Heart left ventricle (tissue), 16 donors: ENCODE measurements at regions not wholly inside any gene's neighbourhood (a gene's known extent, or its start where the extent isn't known, plus 50 kb on each side); places are given as distances from the start of the nearest gene placed in this dataset.

ENCODE experiments used
- ATAC-seq, 4 donors: fragments of 200-7000 bp; cut with Tn5 transposase; one replicate each; pipeline ENCODE4 v1.9.1; 2020 to 2022; ENCODE audit warnings: moderate library complexity in 4 of 4, mild to moderate bottlenecking in 3 of 4, moderate number of reproducible peaks in 1 of 4
- DNase-seq, 5 donors: peaks; one replicate each; pipeline ENCODE4 v3.0.0-alpha.2; 2020
- H3K27ac ChIP-seq, 12 donors: fragments of 200-600 bp; sonication (generic) in 4 of 12; one replicate each; pipeline versions ENCODE4 v1.5.0 to v1.8.0; 2016 to 2022; ENCODE audit warnings: mild to moderate bottlenecking in 2 of 12
- H3K27me3 ChIP-seq, 9 donors: fragments of 200-600 bp; sonication (generic) in 2 of 9; one replicate each; pipeline versions ENCODE4 v1.5.1 to v1.8.0; 2016 to 2022; ENCODE audit warnings: mild to moderate bottlenecking in 3 of 9
- H3K36me3 ChIP-seq, 9 donors: fragments of 200-600 bp; sonication (generic) in 2 of 9; one replicate each; pipeline versions ENCODE4 v1.5.0 to v1.8.0; 2018 to 2022; ENCODE audit warnings: mild to moderate bottlenecking in 2 of 9
- H3K4me1 ChIP-seq, 12 donors: fragments of 200-600 bp; sonication (generic) in 4 of 12; one replicate each; pipeline versions ENCODE4 v1.5.0 to v1.8.0; 2016 to 2022; ENCODE audit warnings: mild to moderate bottlenecking in 3 of 12
- H3K4me3 ChIP-seq, 12 donors: fragments of 200-600 bp; sonication (generic) in 4 of 12; one replicate each; pipeline versions ENCODE4 v1.5.0 to v1.8.0; 2017 to 2022; ENCODE audit warnings: mild to moderate bottlenecking in 9 of 12, moderate library complexity in 4 of 12
- H3K9me3 ChIP-seq, 12 donors: fragments of 200-600 bp; sonication (generic) in 4 of 12; one replicate each; pipeline versions ENCODE4 v1.5.0 to v1.8.0; 2016 to 2022; ENCODE audit warnings: mild to moderate bottlenecking in 1 of 12
- CTCF ChIP-seq, 12 donors: fragments of 200-600 bp; sonication (generic) in 4 of 12; IDR thresholded peaks; one replicate each; pipeline versions ENCODE4 v1.5.0 to v1.8.0; 2018 to 2022; ENCODE audit warnings: antibody characterized with exemption in 12 of 12, mild to moderate bottlenecking in 5 of 12
- POLR2A ChIP-seq, 2 donors: fragments of 450-650 bp; IDR thresholded peaks; one replicate each; pipeline ENCODE4 v1.6.1; 2017; ENCODE audit warnings: antibody characterized with exemption in 2 of 2, mild to moderate bottlenecking in 2 of 2, moderate library complexity in 2 of 2
- WGBS, 4 donors: extraction: QIAGEN DNeasy Blood & Tissue Kit in 2 of 4; methylation state at CpG; one replicate each; pipeline versions ENCODE4 v1.1.5 to v1.1.7; 2013 to 2018; 5-methylcytosine and 5-hydroxymethylcytosine counted together
- intact Hi-C, 10 donors: fragments of 100-400 bp; cut with DNase I; formaldehyde crosslinking; loops; one replicate each; pipeline versions ENCODE4 v1.11.1 to v1.14.2; 2022
- donor health status: ischemic (EF 13 %, LVEDD 7.1; RV severe dilation, severe dysfunction).
- donor health status: healthy with polysubstance abuse.
- donor health status: DM: no; HTN: yes; CAD: no.
- donor health status: DM: no; HTN: no; CAD: no.
- donor health status: ischemic (EF 25% LVEDD 6.9; RV normal size, moderate dysfunction).
- donor health status: ischemic (EF 25% LVEDD 5.7; RV mildly dilated, moderate dysfunction).
- donor health status: healthy.
- donor health status: DM: yes; HTN: yes; CAD: no.
- donor health status: ischemic (EF 35%, LVEDD 5.7; RV mildly dilated, moderate dysfunction).
- donor health status: nonischemic (EF 11% LVEDD 7.7; RV severe dilation, severe dysfunction).
- donor health status: DM: yes; HTN: yes; CAD: no.
- donor health status: PGD.
- donor health status: ischemic (EF 29% LVEDD 5.4; RV normal size, mild dysfunction).
- donor health status: nonischemic (EF 23%, LVEDD 6.1; RV moderate dilation, normal function).

DNA sequence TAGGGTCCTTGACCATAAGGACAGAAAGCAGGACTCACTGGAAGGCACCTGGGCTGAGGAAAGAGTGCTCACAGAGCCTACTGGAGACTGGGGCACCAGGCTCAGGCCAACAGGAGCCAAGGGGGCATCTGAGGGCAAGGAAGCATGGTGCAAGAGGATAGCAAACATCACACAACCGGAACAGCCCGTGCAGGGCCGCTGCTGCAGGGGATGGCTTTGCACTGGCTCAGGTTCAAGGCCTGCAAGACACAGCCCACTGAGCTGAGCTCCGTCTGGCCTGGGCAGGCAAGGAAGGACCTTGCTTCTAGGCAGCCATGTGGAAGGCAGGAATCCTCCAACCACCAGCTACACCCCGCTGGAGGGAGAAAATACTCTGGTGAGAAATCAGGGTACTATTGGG is 59.8 kb upstream of the KIF26B start:
- no peak for DNase-seq

DNA sequence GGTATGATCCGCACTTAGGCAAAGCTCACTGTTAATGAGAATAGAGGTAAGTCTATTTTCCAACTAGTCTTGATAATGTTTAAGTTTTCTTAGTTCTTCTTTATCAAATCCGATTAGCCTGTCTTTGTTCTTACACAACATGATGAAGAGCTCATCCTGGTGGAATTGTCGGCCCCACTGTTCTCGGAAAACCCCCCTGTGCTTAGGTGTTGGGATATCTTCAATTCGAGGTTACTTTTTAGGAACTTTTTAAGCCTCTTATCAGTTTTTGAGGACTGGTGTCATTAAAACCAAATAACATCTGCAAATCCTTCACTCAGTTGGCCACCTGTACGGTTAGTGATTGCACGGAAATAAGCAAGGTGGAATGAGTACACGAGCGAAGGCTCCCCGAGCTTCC is 60.7 kb upstream of the KIF26B start:
- 92 to 94% (median 93%) methylated on average over 10 of the region's 10 CpGs for WGBS, 4 donors
- H3K4me1 ChIP-seq = peaks cover 0 to 3% (median 0%) of the 10 kb centered on the region in 12 donors
- DNase-seq (no peak), ATAC-seq (no peak)
- H3K27ac ChIP-seq = no peak overlapping the region
- intact Hi-C loops = no loop called here
- TF ChIP-seq POLR2A (IDR thresholded peaks at IDR 0.05) (no peak), CTCF (IDR thresholded peaks at IDR 0.05) (no peak)
- no peak overlapping the region for H3K4me3 ChIP-seq
- H3K36me3 ChIP-seq = peaks cover 0 to 13% (median 0%) of the 10 kb centered on the region in 9 donors
- H3K9me3 ChIP-seq = no peaks in the 10 kb centered on the region
- no peaks in the 10 kb centered on the region for H3K27me3 ChIP-seq

More for the DNA sequence above, 59.8 kb upstream of the KIF26B start:
- Histone ChIP-seq H3K36me3 (peaks cover 0 to 13% (median 0%) of the 10 kb centered on the region in 9 donors), H3K27ac (no peak overlapping the region), H3K9me3 (no peaks in the 10 kb centered on the region), H3K4me3 (no peak overlapping the region), H3K4me1 (peaks cover 0 to 3% (median 0%) of the 10 kb centered on the region in 12 donors), H3K27me3 (no peaks in the 10 kb centered on the region)
- no peak for TF ChIP-seq POLR2A (IDR thresholded peaks at IDR 0.05)
- no peak for TF ChIP-seq CTCF (IDR thresholded peaks at IDR 0.05)
- ATAC-seq = no peak
- WGBS, 4 donors = 85 to 92% (median 89%) methylated on average over 5 of the region's 5 CpGs
- intact Hi-C loops = no loop called here

- intact Hi-C loops = no loop called here
- DNase-seq (no peak), ATAC-seq (no peak)
- peaks cover 0 to 3% (median 0%) of the 10 kb centered on the region in 12 donors for H3K4me1 ChIP-seq
- H3K4me3 ChIP-seq = no peak overlapping the region
- no peaks in the 10 kb centered on the region for H3K9me3 ChIP-seq
- WGBS, 4 donors = 92 to 94% (median 93%) methylated on average over 5 of the region's 5 CpGs
- H3K27me3 ChIP-seq = no peaks in the 10 kb centered on the region
- peaks cover 0 to 13% (median 0%) of the 10 kb centered on the region in 9 donors for H3K36me3 ChIP-seq
- no peak overlapping the region for H3K27ac ChIP-seq
- TF ChIP-seq POLR2A (IDR thresholded peaks at IDR 0.05) (no peak), CTCF (IDR thresholded peaks at IDR 0.05) (no peak)
Observed at GRCh38 chr1:245092638-245092976, 62.2 kb upstream of the KIF26B start.

- peak in 2 of 5 donors; percentile 14 to 34 for DNase-seq
Observed at GRCh38 chr1:245091818-245092637, 62.8 kb upstream of the KIF26B start.

More at GRCh38 chr1:245091818-245092637, 62.8 kb upstream of the KIF26B start:
- Histone ChIP-seq H3K36me3 (peaks cover 0 to 14% (median 0%) of the 10 kb centered on the region in 9 donors), H3K4me1 (peaks cover 0 to 3% (median 0%) of the 10 kb centered on the region in 12 donors), H3K4me3 (no peak overlapping the region), H3K27ac (no peak overlapping the region), H3K27me3 (no peaks in the 10 kb centered on the region), H3K9me3 (no peaks in the 10 kb centered on the region)
- TF ChIP-seq CTCF (IDR thresholded peaks at IDR 0.05) (no peak), POLR2A (IDR thresholded peaks at IDR 0.05) (no peak)
- 75 to 77% (median 76%) methylated on average over 12 of the region's 12 CpGs for whole genome bisulfite sequencing, 4 donors
- intact Hi-C loops = no loop called here
- peak in 3 of 4 donors; percentile 67 to 87 (median 87) for ATAC-seq
